Spleen (tissue), 11 donors: ENCODE measurements at regions not wholly inside any gene's neighbourhood (a gene's known extent, or its start where the extent isn't known, plus 50 kb on each side); places are given as distances from the start of the nearest gene placed in this dataset.

Experiments
- DNase-seq: peaks from one replicate; pipeline ENCODE4 v3.0.0-alpha.2; 2020
- H3K27ac ChIP-seq, 8 donors: fragments of 200-600 bp; sonication (generic) in 7 of 8; 1 replicate in 4 of 8; 2 replicates in 4 of 8; pipeline versions ENCODE4 v1.5.0 to v1.8.0; 2016 to 2021; ENCODE audit warnings: inconsistent platforms in 4 of 8, mild to moderate bottlenecking in 4 of 8, moderate library complexity in 1 of 8
- H3K27me3 ChIP-seq, 7 donors: fragments of 200-600 bp; sonication (generic) in 6 of 7; replicated peaks in 1 of 7; 1 replicate in 4 of 7; 2 replicates in 3 of 7; pipeline versions ENCODE4 v1.5.0 to v1.8.0; 2016 to 2021; ENCODE audit warnings: inconsistent platforms in 3 of 7, mild to moderate bottlenecking in 1 of 7
- H3K36me3 ChIP-seq, 6 donors: fragments of 200-600 bp; sonication (generic) in 5 of 6; 1 replicate in 4 of 6; 2 replicates in 2 of 6; pipeline versions ENCODE4 v1.5.0 to v1.8.0; 2016 to 2021; ENCODE audit warnings: inconsistent platforms in 2 of 6
- H3K4me1 ChIP-seq, 6 donors: fragments of 200-600 bp; sonication (generic) in 5 of 6; 1 replicate in 3 of 6; 2 replicates in 3 of 6; pipeline versions ENCODE4 v1.5.0 to v1.8.0; 2016 to 2021; ENCODE audit warnings: inconsistent platforms in 3 of 6
- H3K4me3 ChIP-seq, 8 donors: fragments of 200-600 bp; sonication (generic) in 7 of 8; 1 replicate in 4 of 8; 2 replicates in 4 of 8; pipeline versions ENCODE4 v1.5.0 to v1.8.0; 2016 to 2021; ENCODE audit warnings: inconsistent platforms in 4 of 8, mild to moderate bottlenecking in 4 of 8, moderate library complexity in 2 of 8
- H3K9me3 ChIP-seq, 8 donors: fragments of 200-600 bp; sonication (generic) in 7 of 8; 1 replicate in 4 of 8; 2 replicates in 4 of 8; pipeline versions ENCODE4 v1.5.0 to v1.8.0; 2016 to 2021; ENCODE audit warnings: inconsistent platforms in 4 of 8
- POLR2A ChIP-seq, 3 donors: fragments of 450-650 bp; IDR thresholded peaks; one replicate each; pipeline ENCODE4 v1.5.1; 2017; ENCODE audit warnings: antibody characterized with exemption in 3 of 3, mild to moderate bottlenecking in 1 of 3
- POLR2AphosphoS5 ChIP-seq, 3 donors: sonication (generic); formaldehyde crosslinking; IDR thresholded peaks; one replicate each; pipeline ENCODE4 v1.5.1; 2017; ENCODE audit warnings: antibody characterized with exemption in 3 of 3
- WGBS, 5 donors: extraction: QIAGEN DNeasy Blood & Tissue Kit in 3 of 5; methylation state at CpG; one replicate each; pipeline versions ENCODE4 v1.1.5 to v1.1.7; 2013 to 2018; 5-methylcytosine and 5-hydroxymethylcytosine counted together
- intact Hi-C: fragments of 100-400 bp; cut with DNase I; formaldehyde crosslinking; loops from one replicate; pipeline ENCODE4 v1.15.0; 2023; ENCODE audit warnings: low total_unique reads
- TF ChIP-seq, protein P1 (sequence below), 11 experiments: fragments of 200-600 bp in 7 of 11; fragments of 450-650 bp in 4 of 11; sonication (generic) in 4 of 11; IDR thresholded peaks in 8 of 11; conservative IDR thresholded peaks in 3 of 11; 1 replicate in 7 of 11; 2 replicates in 4 of 11; pipeline versions ENCODE4 v1.4.0 to v1.8.0; 2016 to 2021; ENCODE audit warnings: antibody characterized with exemption in 11 of 11, inconsistent platforms in 4 of 11, mild to moderate bottlenecking in 1 of 11
- donor health status: healthy with polysubstance abuse.
- donor health status: DM: no; HTN: no; CAD: no; lungs with moderate emphysema.
- donor health status: DM: no; HTN: no; CAD: no.
- donor health status: Bipolar disorder and iron deficiency.
- donor health status: healthy.
- donor health status: DM: no; HTN: no; CAD: no.
- donor health status: DM: yes; HTN: yes; CAD: no.

DNA sequence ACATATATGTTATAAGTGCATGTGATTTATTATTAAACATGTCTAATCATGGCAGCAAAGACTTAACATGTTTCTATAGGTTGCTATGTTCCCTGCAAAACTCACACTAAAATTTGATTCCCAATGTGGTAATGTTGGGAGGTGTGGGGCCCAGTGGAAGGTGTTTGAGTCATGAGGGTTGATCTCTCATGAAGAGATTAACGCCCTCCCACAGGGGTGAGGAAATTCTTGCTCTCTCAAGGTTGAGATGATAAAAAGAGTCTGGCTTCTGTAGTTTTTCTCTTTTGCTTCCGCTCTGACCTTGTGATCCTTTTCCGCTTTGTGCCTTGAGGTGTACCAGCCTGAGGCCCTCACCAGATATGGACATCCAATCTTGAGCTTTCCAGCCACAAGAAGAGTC is 737.5 kb upstream of the SLITRK5 start:
- Histone ChIP-seq H3K36me3 (no peaks in the 10 kb centered on the region), H3K9me3 (no peaks in the 10 kb centered on the region), H3K27ac (no peak overlapping the region), H3K4me1 (no peaks in the 10 kb centered on the region), H3K27me3 (no peaks in the 10 kb centered on the region), H3K4me3 (no peak overlapping the region)
- intact Hi-C loops = no loop called here
- 70 to 90% (median 86%) methylated on average over 3 of the region's 3 CpGs for WGBS, 5 donors
- DNase-seq = no peak
- TF ChIP-seq POLR2A (IDR thresholded peaks at IDR 0.05) = no peak
- TF ChIP-seq, protein P1, sequence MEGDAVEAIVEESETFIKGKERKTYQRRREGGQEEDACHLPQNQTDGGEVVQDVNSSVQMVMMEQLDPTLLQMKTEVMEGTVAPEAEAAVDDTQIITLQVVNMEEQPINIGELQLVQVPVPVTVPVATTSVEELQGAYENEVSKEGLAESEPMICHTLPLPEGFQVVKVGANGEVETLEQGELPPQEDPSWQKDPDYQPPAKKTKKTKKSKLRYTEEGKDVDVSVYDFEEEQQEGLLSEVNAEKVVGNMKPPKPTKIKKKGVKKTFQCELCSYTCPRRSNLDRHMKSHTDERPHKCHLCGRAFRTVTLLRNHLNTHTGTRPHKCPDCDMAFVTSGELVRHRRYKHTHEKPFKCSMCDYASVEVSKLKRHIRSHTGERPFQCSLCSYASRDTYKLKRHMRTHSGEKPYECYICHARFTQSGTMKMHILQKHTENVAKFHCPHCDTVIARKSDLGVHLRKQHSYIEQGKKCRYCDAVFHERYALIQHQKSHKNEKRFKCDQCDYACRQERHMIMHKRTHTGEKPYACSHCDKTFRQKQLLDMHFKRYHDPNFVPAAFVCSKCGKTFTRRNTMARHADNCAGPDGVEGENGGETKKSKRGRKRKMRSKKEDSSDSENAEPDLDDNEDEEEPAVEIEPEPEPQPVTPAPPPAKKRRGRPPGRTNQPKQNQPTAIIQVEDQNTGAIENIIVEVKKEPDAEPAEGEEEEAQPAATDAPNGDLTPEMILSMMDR (IDR thresholded peaks at IDR 0.05 in 8 of 11, conservative IDR thresholded peaks at IDR 0.05 in 3 of 11) = no peak
- TF ChIP-seq POLR2AphosphoS5 (IDR thresholded peaks at IDR 0.05) = no peak

DNA sequence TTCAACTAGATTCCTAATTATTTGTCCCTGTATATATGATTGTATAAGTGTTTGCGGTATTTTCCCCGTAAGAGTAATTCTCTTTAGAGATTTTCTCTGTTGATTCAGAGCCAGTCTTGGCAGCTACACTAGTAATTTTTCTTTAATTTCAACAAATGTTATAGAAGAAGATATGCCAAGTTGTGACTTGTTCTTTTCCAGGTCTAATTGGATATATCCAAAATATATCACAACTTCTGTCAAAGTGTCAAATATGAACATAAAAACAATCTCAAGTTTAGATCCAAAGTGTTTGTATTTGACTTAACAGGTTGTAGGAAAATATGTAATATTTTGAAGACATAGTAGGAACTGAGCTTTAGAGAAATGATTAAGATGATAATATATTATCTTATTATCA is 733.9 kb upstream of the SLITRK5 start:
- H3K4me3 ChIP-seq = no peak overlapping the region
- no peaks in the 10 kb centered on the region for H3K9me3 ChIP-seq
- no peaks in the 10 kb centered on the region for H3K4me1 ChIP-seq
- intact Hi-C loops = no loop called here
- TF ChIP-seq, protein P1 (IDR thresholded peaks at IDR 0.05 in 8 of 11, conservative IDR thresholded peaks at IDR 0.05 in 3 of 11) = no peak
- TF ChIP-seq POLR2A (IDR thresholded peaks at IDR 0.05) (no peak), POLR2AphosphoS5 (IDR thresholded peaks at IDR 0.05) (no peak)
- WGBS, 5 donors = 91 to 98% (median 92%) methylated on average over 2 of the region's 2 CpGs
- H3K27me3 ChIP-seq = no peaks in the 10 kb centered on the region
- no peak for DNase-seq
- H3K36me3 ChIP-seq = no peaks in the 10 kb centered on the region
- H3K27ac ChIP-seq = no peak overlapping the region

DNA sequence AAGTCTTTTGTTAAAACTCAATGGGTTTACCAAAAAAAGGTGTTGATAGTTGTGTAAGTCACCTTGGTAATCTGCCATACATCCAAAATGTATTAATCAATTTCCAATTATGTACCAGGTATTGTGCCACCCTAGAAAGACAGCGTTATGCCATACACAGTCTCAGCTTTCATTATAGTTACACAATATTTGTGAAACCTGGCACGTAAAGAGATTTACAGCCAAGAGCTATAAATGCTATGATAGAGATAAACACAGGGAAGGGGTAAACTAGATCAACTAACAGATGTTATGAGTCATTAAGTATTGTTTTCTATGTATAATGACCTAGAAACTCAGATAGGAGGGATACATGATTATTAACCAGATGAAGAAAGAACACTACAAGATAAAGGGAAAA is 725.6 kb upstream of the SLITRK5 start:
- no peak for DNase-seq
- intact Hi-C loops = no loop called here

DNA sequence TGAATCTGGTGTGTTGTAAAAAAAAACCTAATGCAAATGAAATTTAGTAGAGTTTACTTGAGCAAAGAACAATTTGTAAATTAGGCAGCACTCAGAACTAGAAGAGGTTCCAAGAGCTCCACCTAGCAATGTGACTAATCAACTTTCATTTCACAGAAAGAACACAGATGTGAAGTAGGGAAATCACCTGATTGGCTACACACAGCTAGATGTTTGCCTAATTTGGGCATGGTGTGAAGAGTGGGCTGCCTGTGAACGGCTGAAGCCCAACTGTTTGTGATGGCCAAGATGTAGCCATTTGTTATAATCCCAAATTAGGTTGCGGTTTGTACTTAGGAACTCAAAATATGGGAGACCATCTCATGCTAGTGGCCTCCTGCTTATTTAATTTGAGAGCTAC is 724.4 kb upstream of the SLITRK5 start:
- WGBS, 5 donors = 70 to 81% (median 78%) methylated on average over 2 of the region's 2 CpGs
- intact Hi-C loops = no loop called here
- DNase-seq = no peak
- Histone ChIP-seq H3K27me3 (no peaks in the 10 kb centered on the region), H3K4me3 (no peak overlapping the region), H3K4me1 (no peaks in the 10 kb centered on the region), H3K36me3 (no peaks in the 10 kb centered on the region), H3K27ac (no peak overlapping the region), H3K9me3 (peaks cover 0 to 16% (median 0%) of the 10 kb centered on the region in 8 donors)
- TF ChIP-seq POLR2A (IDR thresholded peaks at IDR 0.05) (no peak), POLR2AphosphoS5 (IDR thresholded peaks at IDR 0.05) (no peak)
- TF ChIP-seq, protein P1 (IDR thresholded peaks at IDR 0.05 in 8 of 11, conservative IDR thresholded peaks at IDR 0.05 in 3 of 11) = no peak

More for the DNA sequence above, 725.6 kb upstream of the SLITRK5 start:
- TF ChIP-seq, protein P1 (IDR thresholded peaks at IDR 0.05 in 8 of 11, conservative IDR thresholded peaks at IDR 0.05 in 3 of 11) = no peak
- TF ChIP-seq POLR2AphosphoS5 (IDR thresholded peaks at IDR 0.05) (no peak), POLR2A (IDR thresholded peaks at IDR 0.05) (no peak)
- Histone ChIP-seq H3K9me3 (peaks cover 0 to 16% (median 0%) of the 10 kb centered on the region in 8 donors), H3K27me3 (no peaks in the 10 kb centered on the region), H3K4me3 (no peak overlapping the region), H3K36me3 (no peaks in the 10 kb centered on the region), H3K27ac (no peak overlapping the region), H3K4me1 (no peaks in the 10 kb centered on the region)
- 83 to 93% (median 85%) methylated on average over 2 of the region's 2 CpGs for WGBS, 5 donors
